ENCODE measurements at regions not wholly inside any gene's neighbourhood (a gene's known extent, or its start where the extent isn't known, plus 50 kb on each side); places are given as distances from the start of the nearest gene placed in this dataset.
A peak's percentile ranks its signal among the peaks of the same experiment; 100 is the strongest.

DNA sequence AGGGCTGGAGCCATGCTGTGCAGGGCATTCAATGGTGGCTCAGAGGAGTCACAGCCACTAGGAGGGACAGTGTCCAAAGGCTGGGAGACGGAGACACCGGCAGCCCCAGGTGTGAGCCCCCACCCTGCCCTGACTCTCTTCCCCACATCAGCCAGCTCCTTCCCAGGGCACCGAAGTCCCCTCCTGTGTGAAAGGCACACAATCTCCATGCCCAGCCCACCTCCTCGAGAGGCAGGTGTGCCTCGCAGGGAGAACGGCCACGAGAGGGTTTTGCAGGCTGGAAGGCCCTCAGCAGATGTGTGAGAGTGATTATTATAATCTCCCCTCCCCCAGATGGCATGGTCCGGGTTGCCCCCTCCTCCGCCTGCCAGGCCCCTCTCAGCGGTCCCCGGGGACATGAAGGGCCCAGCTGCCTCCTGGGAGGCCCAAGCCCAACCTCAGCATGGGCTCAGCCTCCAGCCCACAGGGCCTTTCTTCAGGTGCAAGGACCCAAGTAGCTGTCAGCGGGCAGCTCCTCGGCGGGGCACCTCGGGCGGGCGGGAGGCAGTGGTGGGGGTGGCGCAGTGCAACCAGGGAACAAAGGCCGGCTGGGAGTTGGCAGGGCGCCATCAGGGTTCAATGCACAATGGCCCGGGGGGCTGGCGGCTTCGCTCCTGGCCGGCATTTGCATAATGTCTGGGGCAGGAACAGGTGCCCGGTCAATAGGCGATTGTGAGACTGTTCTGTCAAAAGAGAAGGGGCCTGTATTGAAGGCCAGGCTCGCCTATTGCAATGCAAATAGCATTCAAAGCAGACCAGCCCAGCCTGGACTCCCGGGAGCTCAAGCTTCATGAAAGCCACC, 155.3 kb upstream of the ZMIZ1 start:
- Histone ChIP-seq H3K4me3 (no peak overlapping the region), H3K27ac (replicated peaks) (no peak overlapping the region), H3K27me3 (ENCODE audit: low read depth) (no peaks in the 10 kb centered on the region), H3K9me3 (replicated peaks) (no peaks in the 10 kb centered on the region), H3K36me3 (no peaks in the 10 kb centered on the region), H3K4me1 (peaks cover 7% of the 10 kb centered on the region)
- intact Hi-C loops (cut with micrococcal nuclease) = no loop called here
- no peak for DNase-seq
- TF ChIP-seq, protein P1, sequence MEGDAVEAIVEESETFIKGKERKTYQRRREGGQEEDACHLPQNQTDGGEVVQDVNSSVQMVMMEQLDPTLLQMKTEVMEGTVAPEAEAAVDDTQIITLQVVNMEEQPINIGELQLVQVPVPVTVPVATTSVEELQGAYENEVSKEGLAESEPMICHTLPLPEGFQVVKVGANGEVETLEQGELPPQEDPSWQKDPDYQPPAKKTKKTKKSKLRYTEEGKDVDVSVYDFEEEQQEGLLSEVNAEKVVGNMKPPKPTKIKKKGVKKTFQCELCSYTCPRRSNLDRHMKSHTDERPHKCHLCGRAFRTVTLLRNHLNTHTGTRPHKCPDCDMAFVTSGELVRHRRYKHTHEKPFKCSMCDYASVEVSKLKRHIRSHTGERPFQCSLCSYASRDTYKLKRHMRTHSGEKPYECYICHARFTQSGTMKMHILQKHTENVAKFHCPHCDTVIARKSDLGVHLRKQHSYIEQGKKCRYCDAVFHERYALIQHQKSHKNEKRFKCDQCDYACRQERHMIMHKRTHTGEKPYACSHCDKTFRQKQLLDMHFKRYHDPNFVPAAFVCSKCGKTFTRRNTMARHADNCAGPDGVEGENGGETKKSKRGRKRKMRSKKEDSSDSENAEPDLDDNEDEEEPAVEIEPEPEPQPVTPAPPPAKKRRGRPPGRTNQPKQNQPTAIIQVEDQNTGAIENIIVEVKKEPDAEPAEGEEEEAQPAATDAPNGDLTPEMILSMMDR (IDR thresholded peaks at IDR 0.05; ENCODE audit: borderline replicate concordance) = no peak

DNA sequence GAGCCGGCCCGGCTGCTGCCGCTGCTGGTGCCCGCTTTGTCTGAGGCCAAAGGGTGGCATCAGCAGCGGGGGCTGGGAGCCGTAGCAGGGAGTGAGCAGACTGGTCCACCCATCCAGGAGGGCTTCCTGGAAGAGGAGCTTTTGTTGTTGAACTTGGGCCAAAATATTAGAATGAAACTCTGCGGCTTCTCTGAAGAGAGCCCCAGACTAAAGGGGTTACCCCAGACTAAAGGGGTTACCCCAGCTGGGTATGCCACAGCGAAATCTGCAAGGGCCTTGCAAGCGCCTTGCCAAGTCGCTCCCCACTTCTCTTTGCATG, 154.7 kb upstream of the ZMIZ1 start:
- Histone ChIP-seq H3K27me3 (ENCODE audit: low read depth) (no peaks in the 10 kb centered on the region), H3K36me3 (no peaks in the 10 kb centered on the region), H3K27ac (replicated peaks) (no peak overlapping the region), H3K4me3 (no peak overlapping the region), H3K9me3 (replicated peaks) (no peaks in the 10 kb centered on the region), H3K4me1 (peaks cover 7% of the 10 kb centered on the region)
- no peak for DNase-seq
- intact Hi-C loops (cut with micrococcal nuclease) = no loop called here
- TF ChIP-seq, protein P1 (IDR thresholded peaks at IDR 0.05; ENCODE audit: borderline replicate concordance) = no peak

DNA sequence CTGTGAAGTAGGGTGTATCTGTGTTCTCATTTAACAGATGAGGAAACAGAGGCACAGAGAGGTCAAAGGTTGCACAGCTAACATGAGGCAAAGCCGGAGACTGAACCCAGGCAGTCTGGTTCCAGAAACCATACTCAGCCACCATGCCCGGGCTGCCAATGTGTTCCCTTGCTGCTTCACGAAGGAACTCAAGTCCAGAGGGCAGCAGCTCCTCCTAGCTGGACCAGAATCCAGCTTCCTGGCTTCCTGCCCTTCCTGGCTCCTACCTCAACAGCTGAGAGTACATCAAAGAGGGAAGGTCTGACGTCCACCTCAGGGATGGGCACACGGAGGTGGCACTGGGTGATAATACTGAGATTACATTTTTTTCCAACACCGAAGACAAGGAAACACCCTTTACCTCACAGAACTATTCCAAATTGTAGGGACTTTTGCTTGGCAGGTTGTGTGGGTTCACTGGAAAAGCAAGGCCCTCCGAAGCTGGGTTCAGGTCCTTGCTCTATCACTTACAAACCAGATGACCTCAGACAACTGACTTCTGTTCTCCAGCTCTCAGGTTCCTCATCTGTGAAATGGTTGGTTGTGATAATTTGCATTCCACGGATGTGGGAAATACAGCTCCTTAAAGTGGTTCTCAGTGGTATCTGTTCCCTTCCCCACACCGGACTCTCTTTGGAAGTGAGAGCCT, 154.1 kb upstream of the ZMIZ1 start:
- Histone ChIP-seq H3K4me1 (peaks cover 7% of the 10 kb centered on the region), H3K4me3 (no peak overlapping the region), H3K9me3 (replicated peaks) (no peaks in the 10 kb centered on the region), H3K27ac (replicated peaks) (no peak overlapping the region), H3K36me3 (no peaks in the 10 kb centered on the region), H3K27me3 (ENCODE audit: low read depth) (no peaks in the 10 kb centered on the region)
- peak; percentile 43 for DNase-seq
- TF ChIP-seq, protein P1 (IDR thresholded peaks at IDR 0.05; ENCODE audit: borderline replicate concordance) = no peak
- intact Hi-C loops (cut with micrococcal nuclease) = no loop called here

DNA sequence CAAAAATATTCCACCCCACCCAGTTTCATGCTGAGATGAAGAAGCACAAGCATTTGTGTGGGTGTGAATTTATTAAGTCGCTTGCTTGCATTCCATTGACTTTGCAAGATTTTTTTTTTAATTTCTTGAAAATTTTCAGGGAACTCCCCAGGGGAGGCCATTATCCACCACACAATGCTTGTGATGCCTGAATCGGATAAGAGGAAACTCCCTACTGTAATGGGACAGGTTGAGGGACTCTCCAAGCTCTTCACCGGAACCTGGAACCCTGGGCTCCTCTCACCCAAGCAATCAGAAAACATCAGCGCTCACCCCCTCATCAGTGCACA, 153.6 kb upstream of the ZMIZ1 start:
- H3K36me3 ChIP-seq = no peaks in the 10 kb centered on the region
- no peaks in the 10 kb centered on the region for H3K27me3 ChIP-seq (ENCODE audit: low read depth)
- no peak overlapping the region for H3K27ac ChIP-seq (replicated peaks)
- DNase-seq = no peak
- TF ChIP-seq, protein P1 (IDR thresholded peaks at IDR 0.05; ENCODE audit: borderline replicate concordance) = no peak
- intact Hi-C loops (cut with micrococcal nuclease) = no loop called here
- peaks cover 7% of the 10 kb centered on the region for H3K4me1 ChIP-seq
- no peaks in the 10 kb centered on the region for H3K9me3 ChIP-seq (replicated peaks)
- no peak overlapping the region for H3K4me3 ChIP-seq

DNA sequence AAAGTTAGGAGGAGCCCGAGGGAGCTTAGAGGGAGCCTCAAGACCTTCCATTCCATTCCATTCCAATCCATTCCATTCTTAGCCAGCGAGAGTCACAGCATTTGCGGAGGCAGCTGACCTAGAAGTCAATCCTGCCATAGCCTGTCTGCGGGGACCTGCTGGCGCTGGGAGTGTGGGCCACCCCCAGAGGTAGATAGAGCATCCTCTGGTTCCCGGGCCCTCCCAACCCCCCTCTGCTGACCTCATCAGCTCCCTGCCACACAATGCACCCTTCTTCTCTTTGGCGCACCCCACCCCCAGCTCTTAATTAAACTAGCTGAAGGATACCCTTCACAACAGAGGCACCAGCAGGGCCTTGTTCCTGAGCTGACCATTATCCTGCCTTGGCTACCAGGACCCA, 152.5 kb upstream of the ZMIZ1 start:
- H3K9me3 ChIP-seq (replicated peaks) = no peaks in the 10 kb centered on the region
- DNase-seq = no peak
- peaks cover 7% of the 10 kb centered on the region for H3K4me1 ChIP-seq
- no peaks in the 10 kb centered on the region for H3K27me3 ChIP-seq (ENCODE audit: low read depth)
- TF ChIP-seq, protein P1 (IDR thresholded peaks at IDR 0.05; ENCODE audit: borderline replicate concordance) = no peak
- intact Hi-C loops (cut with micrococcal nuclease) = no loop called here
- no peak overlapping the region for H3K27ac ChIP-seq (replicated peaks)
- no peak overlapping the region for H3K4me3 ChIP-seq
- H3K36me3 ChIP-seq = no peaks in the 10 kb centered on the region
